Panc1 (cell line): ENCODE measurements at regions not wholly inside any gene's neighbourhood (a gene's known extent, or its start where the extent isn't known, plus 50 kb on each side); places are given as distances from the start of the nearest gene placed in this dataset.

Source experiments
- ATAC-seq: fragments of 200-7000 bp; cut with Tn5 transposase; 2 replicates; pipeline ENCODE4 v1.9.1; 2020; ENCODE audit warnings: mild to moderate bottlenecking, moderate library complexity
- BruUV-seq: library from RNA; stranded (reverse); fragments of 400-500 nt; replicated peaks from 2 replicates; lab custom pipeline; 2021; lab: Mats Ljungman, UMichigan
- CTCF ChIA-PET: fragments of 300-600 bp; sonication (Branson Sonifier 250); formaldehyde crosslinking; loops from one replicate; lab custom pipeline; 2022; ENCODE audit warnings: antibody characterized with exemption; lab: Charles Lee
- POLR2A ChIA-PET: fragments of 300-600 bp; sonication (Branson Sonifier 250); formaldehyde crosslinking; loops from one replicate; lab custom pipeline; 2022; ENCODE audit warnings: antibody characterized with exemption; lab: Charles Lee
- DNase-seq: peaks from one replicate; pipeline ENCODE4 v3.0.0-alpha.2; 2010; ENCODE audit warnings: low read depth, low spot score
- H3K27ac ChIP-seq: 2 replicates; pipeline ENCODE4 v1.5.1; 2011; ENCODE audit warnings: mild to moderate bottlenecking, low read length, inconsistent platforms
- H3K27me3 ChIP-seq: fragments of 200-500 bp; sonication (Bioruptor generic); 2 replicates; pipeline ENCODE4 v1.6.0; 2014; ENCODE audit warnings: low read length, inconsistent platforms; ENCODE audit not compliant: control insufficient read depth, insufficient read depth
- H3K36me3 ChIP-seq: fragments of 200-500 bp; sonication (Bioruptor generic); 2 replicates; pipeline ENCODE4 v1.5.1; 2014; ENCODE audit warnings: inconsistent platforms, mild to moderate bottlenecking, low read length, moderate library complexity; ENCODE audit not compliant: control insufficient read depth, insufficient read depth
- H3K4me1 ChIP-seq: 2 replicates; pipeline ENCODE4 v1.5.1; 2011; ENCODE audit warnings: inconsistent platforms, mild to moderate bottlenecking, low read length, moderate library complexity; ENCODE audit not compliant: control insufficient read depth, insufficient read depth
- H3K4me3 ChIP-seq, 2 experiments: 2 replicates each; pipeline ENCODE4 v1.5.1; 2011 to 2012; ENCODE audit warnings: low read depth in 2 of 2, low read length in 2 of 2, mild to moderate bottlenecking in 2 of 2, inconsistent platforms in 1 of 2, moderate library complexity in 1 of 2
- H3K9me3 ChIP-seq: fragments of 200-500 bp; sonication (Bioruptor generic); 2 replicates; pipeline ENCODE4 v1.5.1; 2014; ENCODE audit warnings: low read depth, mild to moderate bottlenecking, inconsistent platforms, low read length, moderate library complexity; ENCODE audit not compliant: control insufficient read depth, insufficient read depth
- POLR2AphosphoS5 ChIP-seq: IDR thresholded peaks from 2 replicates; pipeline ENCODE4 v1.6.1; 2012; ENCODE audit warnings: mild to moderate bottlenecking, low read depth, low read length, moderate library complexity
- SIN3A ChIP-seq: IDR thresholded peaks from 2 replicates; pipeline ENCODE4 v1.6.1; 2012; ENCODE audit warnings: low read depth, mild to moderate bottlenecking, low read length, moderate library complexity, borderline replicate concordance; ENCODE audit not compliant: insufficient read depth
- TCF7L2 ChIP-seq: IDR thresholded peaks from 2 replicates; pipeline ENCODE4 v1.6.1; 2011; ENCODE audit warnings: mild to moderate bottlenecking, low read depth, low read length, inconsistent platforms
- in situ Hi-C: cut with HindIII; loops from 2 replicates; pipeline ENCODE4 v1.10.0; 2016; ENCODE audit warnings: low sequenced_read_pairs, low pct_unique_long_range_greater_than_20kb
- intact Hi-C: fragments of 100-400 bp; cut with micrococcal nuclease; formaldehyde crosslinking; loops from one replicate; pipeline ENCODE4 v1.10.0; 2022; ENCODE audit not compliant: unreplicated experiment
- TF ChIP-seq, protein P1 (sequence below): fragments of 450-650 bp; IDR thresholded peaks from 2 replicates; pipeline ENCODE4 v1.5.1; 2017; ENCODE audit warnings: mild to moderate bottlenecking
- TF ChIP-seq, protein P2 (sequence below), 2 experiments: IDR thresholded peaks; 2 replicates each; pipeline ENCODE4 v1.6.1; 2011 to 2012; ENCODE audit warnings: low read depth in 2 of 2, control low read depth in 1 of 2, low read length in 1 of 2, mild to moderate bottlenecking in 1 of 2, moderate library complexity in 1 of 2; ENCODE audit not compliant: insufficient read depth in 1 of 2

DNA sequence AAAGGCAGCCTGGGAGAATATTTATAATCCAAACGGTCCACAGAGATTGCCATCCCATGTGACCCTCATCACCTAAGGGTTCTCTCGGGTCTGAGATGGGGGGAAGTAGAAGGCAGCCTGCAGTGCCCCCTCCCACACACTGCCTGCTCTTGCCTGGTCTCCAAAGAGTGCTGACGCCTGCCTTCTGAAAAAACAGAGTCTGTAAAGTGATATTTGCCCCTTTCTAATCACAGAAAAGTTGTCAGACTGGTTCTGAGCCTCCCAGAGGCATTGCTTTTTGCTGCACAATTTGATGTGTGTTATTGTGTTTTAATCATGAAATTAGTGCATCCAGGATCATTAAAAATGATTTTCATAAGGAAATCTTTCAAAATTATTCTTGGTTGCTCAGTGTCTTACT lies 59.2 kb downstream of the TMEM30B start:
- in situ Hi-C loops (no loop called here), intact Hi-C loops (no loop called here)
- DNase-seq: no peak
- BruUV-seq: no TSS peak
- ChIA-PET CTCF (no interaction called here), POLR2A (no interaction called here)
- TF ChIP-seq POLR2AphosphoS5 (no peak), SIN3A (no peak), TCF7L2 (no peak)
- TF ChIP-seq, protein P1, sequence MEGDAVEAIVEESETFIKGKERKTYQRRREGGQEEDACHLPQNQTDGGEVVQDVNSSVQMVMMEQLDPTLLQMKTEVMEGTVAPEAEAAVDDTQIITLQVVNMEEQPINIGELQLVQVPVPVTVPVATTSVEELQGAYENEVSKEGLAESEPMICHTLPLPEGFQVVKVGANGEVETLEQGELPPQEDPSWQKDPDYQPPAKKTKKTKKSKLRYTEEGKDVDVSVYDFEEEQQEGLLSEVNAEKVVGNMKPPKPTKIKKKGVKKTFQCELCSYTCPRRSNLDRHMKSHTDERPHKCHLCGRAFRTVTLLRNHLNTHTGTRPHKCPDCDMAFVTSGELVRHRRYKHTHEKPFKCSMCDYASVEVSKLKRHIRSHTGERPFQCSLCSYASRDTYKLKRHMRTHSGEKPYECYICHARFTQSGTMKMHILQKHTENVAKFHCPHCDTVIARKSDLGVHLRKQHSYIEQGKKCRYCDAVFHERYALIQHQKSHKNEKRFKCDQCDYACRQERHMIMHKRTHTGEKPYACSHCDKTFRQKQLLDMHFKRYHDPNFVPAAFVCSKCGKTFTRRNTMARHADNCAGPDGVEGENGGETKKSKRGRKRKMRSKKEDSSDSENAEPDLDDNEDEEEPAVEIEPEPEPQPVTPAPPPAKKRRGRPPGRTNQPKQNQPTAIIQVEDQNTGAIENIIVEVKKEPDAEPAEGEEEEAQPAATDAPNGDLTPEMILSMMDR: no peak
- TF ChIP-seq, protein P2, sequence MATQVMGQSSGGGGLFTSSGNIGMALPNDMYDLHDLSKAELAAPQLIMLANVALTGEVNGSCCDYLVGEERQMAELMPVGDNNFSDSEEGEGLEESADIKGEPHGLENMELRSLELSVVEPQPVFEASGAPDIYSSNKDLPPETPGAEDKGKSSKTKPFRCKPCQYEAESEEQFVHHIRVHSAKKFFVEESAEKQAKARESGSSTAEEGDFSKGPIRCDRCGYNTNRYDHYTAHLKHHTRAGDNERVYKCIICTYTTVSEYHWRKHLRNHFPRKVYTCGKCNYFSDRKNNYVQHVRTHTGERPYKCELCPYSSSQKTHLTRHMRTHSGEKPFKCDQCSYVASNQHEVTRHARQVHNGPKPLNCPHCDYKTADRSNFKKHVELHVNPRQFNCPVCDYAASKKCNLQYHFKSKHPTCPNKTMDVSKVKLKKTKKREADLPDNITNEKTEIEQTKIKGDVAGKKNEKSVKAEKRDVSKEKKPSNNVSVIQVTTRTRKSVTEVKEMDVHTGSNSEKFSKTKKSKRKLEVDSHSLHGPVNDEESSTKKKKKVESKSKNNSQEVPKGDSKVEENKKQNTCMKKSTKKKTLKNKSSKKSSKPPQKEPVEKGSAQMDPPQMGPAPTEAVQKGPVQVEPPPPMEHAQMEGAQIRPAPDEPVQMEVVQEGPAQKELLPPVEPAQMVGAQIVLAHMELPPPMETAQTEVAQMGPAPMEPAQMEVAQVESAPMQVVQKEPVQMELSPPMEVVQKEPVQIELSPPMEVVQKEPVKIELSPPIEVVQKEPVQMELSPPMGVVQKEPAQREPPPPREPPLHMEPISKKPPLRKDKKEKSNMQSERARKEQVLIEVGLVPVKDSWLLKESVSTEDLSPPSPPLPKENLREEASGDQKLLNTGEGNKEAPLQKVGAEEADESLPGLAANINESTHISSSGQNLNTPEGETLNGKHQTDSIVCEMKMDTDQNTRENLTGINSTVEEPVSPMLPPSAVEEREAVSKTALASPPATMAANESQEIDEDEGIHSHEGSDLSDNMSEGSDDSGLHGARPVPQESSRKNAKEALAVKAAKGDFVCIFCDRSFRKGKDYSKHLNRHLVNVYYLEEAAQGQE (IDR thresholded peaks at IDR 0.05; ENCODE audit: insufficient read depth in 1 of 2, low read depth in 2 of 2, low read length in 1 of 2): no peak
- no peak overlapping the region for H3K27ac ChIP-seq
- peaks cover 3% of the 10 kb centered on the region; the same call in 1 of the 2 replicates for H3K27me3 ChIP-seq
- no peaks in the 10 kb centered on the region for H3K9me3 ChIP-seq
- no peaks in the 10 kb centered on the region for H3K4me1 ChIP-seq
- H3K36me3 ChIP-seq: no peaks in the 10 kb centered on the region
- H3K4me3 ChIP-seq: no peak overlapping the region
- no peak for ATAC-seq

DNA sequence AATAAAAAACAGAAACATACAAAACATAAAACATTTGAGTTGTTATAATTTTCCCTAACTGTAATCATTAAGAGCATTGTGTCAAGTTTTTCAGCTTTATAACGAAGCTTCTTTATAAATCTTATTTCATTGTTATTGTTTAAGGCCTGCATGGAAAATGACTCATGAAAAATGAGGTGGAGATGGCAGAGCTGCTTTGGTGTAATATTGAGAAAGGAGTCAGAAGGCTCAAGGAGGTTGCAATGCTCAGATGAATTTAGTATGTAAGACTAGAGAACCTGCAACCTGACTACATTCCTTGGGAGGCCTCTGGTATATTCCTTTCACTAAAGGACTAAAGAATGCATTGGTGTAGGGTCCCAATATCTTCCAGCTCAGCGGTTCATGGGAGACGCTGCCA lies 61.5 kb downstream of the TMEM30B start:
- H3K27me3 ChIP-seq: peaks cover 3% of the 10 kb centered on the region; the same call in 1 of the 2 replicates
- ChIA-PET POLR2A (no interaction called here), CTCF (no interaction called here)
- no peak overlapping the region for H3K27ac ChIP-seq
- DNase-seq (no peak), ATAC-seq (no peak)
- no TSS peak for BruUV-seq
- TF ChIP-seq TCF7L2 (no peak), POLR2AphosphoS5 (no peak), SIN3A (no peak)
- TF ChIP-seq, protein P1: no peak
- TF ChIP-seq, protein P2 (IDR thresholded peaks at IDR 0.05; ENCODE audit: insufficient read depth in 1 of 2, low read depth in 2 of 2, low read length in 1 of 2): no peak
- H3K4me1 ChIP-seq: no peaks in the 10 kb centered on the region
- in situ Hi-C loops (no loop called here), intact Hi-C loops (no loop called here)
- no peak overlapping the region for H3K4me3 ChIP-seq
- no peaks in the 10 kb centered on the region for H3K9me3 ChIP-seq
- H3K36me3 ChIP-seq: no peaks in the 10 kb centered on the region
